HG03025 (cell line): ENCODE measurements at regions not wholly inside any gene's neighbourhood (a gene's known extent, or its start where the extent isn't known, plus 50 kb on each side); places are given as distances from the start of the nearest gene placed in this dataset.
"Not testable (repeated sequence)": the region's sequence is repeated elsewhere in the genome, so short reads cannot be mapped to it uniquely, and the experiment has no call there.

Experiments used
- ATAC-seq: cut with Tn5 transposase; IDR thresholded peaks from one replicate; pipeline ENCODE4 v1.9.1; 2021; ENCODE audit warnings: mild to moderate bottlenecking, moderate library complexity; ENCODE audit not compliant: unreplicated experiment, low FRiP score

- not testable (repeated sequence) for ATAC-seq
These were observed 1157.1 kb downstream of the NAALADL2 start for GRCh38 chr3:176016203-176016602.

DNA sequence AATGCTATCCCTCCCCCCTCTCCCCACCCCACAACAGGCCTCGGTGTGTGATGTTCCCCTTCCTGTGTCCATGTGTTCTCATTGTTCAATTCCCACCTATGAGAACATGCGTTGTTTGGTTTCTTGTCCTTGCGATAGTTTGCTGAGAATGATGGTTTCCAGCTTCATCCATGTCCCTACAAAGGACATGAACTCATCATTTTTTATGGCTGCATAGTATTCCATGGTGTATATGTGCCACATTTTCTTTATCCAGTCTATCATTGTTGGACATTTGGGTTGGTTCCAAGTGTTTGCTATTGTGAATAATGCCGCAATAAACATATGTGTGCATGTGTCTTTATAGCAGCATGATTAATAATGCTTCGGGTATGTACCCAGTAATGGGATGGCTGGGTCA, 1156.1 kb downstream of the NAALADL2 start:
- not testable (repeated sequence) for ATAC-seq

- ATAC-seq: no peak
These were observed 1150.1 kb downstream of the NAALADL2 start for GRCh38 chr3:176009256-176009655.

DNA sequence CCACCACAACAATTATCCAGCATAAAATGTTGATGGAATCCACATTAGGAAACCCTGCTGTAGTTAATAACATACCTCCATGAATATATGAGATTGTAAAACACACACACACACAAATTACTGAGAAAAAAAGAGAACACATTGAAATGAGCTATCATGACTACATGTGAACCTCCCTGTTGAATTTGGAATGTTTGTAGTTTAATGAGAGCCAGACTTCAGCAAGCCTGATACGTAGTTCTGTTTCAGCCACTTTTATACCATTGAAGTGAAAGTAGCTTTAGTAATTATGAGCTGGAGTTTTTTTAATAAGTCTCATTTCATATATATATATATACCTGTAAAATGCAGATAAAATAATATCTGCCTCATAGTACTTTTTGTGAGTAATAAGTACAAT, 1146.4 kb downstream of the NAALADL2 start:
- no peak for ATAC-seq

- ATAC-seq: no peak
These were observed 1130.0 kb downstream of the NAALADL2 start for GRCh38 chr3:175989161-175989560.

- no peak for ATAC-seq
These were observed 1129.3 kb downstream of the NAALADL2 start for GRCh38 chr3:175988401-175988800.

DNA sequence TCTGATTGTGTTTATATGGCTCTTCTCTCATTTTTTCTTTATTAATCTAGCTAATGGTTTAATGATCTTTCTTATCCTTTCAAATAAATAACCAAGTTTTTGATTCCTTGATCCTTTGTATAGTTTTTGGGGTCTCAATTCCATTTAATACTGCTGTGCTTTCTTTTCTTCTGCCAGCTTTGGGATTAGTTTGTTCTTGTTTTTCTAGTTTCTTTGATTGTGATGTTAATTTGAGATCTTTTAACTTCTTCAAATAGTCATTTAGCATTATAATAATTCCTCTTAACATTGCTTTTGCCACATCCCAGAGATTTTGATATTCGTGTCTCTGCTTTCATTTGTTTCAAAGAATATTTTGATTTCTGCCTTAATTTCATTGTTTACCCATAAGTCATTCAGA, 1126.6 kb downstream of the NAALADL2 start:
- ATAC-seq: no peak

- no peak for ATAC-seq
These were observed 1124.2 kb downstream of the NAALADL2 start for GRCh38 chr3:175983379-175983778.

GRCh38 chr3:175980486-175981090, 1121.5 kb downstream of the NAALADL2 start:
- ATAC-seq: no peak

DNA sequence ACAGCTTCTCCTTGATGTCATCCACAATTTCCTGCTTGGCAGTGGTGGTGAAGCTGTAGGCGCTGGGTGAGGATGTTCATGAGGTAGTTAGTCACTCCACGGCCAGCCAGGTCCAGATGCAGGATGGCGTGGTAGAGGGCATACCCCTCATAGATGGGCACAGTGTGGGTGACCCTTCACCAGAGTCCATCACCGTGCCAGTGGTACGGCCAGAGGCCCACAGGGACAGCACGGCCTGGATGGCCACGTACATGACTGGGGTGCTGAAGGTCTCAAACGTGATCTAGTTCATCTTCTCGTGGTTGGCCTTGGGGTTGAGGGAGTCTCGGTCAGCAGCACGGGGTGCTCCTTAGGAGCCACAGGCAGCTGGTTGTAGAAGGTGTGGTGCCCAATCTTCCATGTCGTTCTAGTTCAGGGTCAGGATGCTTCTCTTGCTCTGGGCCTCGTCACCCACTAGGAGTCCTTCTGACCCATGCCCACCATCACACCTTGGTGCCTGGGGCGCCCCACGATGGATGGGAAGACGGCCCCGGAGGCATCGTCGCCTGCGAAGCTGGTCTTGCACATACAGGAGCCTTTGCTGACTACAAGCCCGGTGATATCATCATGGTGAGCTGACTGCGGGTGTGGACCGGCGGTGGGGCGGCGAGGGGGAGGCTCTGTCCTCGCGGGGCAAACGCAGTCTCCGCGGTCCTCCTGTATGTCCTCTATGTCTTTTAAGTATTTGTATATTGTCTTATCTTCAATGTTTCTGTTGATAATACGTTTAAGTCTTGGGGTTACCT, 1119.0 kb downstream of the NAALADL2 start:
- ATAC-seq: no peak

DNA sequence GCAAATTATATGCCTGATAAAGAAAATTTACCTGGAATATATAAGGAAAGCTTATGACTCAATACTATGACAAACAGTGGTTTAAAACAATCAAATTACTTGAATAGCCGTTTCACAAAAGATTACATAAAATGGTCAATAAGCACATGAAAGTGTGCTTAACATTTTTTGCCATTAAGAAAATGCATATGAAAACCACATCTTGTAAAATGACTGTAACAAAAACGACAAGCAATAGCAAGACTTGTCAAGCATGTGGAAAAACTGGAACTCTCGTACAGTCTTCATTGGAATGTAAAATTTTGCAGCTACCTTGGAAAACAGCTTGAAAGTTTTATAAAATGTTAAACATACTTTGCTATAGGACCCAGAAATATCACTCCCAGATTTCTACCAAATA, 1110.3 kb downstream of the NAALADL2 start:
- ATAC-seq: no peak

DNA sequence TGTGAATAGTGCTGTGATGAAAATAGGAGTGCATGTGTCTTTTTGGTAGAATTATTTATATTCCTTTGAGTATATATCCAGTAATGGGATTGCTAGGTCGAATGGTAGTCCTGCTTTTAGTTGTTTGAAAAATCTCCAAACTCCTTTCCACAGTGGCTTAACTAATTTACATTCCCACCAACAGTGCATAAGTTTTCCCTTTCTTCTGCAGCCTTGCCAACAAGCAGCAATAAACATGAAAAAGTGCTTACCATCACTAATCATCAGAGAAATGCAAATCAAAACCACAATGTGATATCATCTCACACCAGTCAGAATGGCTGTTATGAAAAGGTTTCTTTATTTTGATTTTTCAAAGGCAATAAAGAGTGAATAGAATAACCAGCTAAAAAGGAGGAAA, 1105.9 kb downstream of the NAALADL2 start:
- no peak for ATAC-seq

DNA sequence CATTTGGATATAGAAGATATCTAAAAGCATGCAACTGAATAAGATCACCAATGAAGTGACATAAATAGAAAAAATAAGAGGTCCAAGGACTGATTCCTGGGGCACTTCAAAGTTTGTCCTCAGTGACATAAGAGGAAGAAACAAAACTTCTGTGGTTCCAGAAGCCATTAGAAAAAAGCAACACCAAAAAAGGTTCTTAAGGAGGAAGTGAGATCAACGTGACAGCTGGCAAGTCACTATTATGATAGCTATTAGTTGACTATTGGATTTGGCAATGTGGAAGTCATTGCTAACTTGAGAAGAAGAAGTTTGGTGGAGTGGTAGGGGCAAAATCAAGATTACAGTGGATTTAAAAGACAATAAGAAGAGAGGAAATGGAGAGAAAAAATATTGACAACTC, 1098.3 kb downstream of the NAALADL2 start:
- no peak for ATAC-seq

DNA sequence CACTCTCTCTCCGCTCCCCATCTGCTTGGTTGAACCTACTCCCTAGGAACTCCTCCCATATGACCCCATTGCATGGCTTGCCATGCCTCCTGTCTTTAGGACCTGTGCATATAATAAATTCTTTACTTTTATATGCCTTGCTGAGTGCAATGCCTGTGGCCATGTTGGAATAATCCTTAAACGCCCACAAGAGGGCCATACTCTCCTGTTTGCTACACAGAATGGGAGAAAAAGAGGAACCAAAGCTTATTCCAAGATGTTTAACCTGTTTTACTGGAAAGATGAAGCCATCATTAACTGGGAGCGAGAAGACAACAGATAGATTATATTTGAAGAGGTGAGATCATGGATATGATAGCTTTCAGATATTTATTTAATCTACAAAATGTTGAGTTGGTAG, 1097.8 kb downstream of the NAALADL2 start:
- ATAC-seq: no peak

DNA sequence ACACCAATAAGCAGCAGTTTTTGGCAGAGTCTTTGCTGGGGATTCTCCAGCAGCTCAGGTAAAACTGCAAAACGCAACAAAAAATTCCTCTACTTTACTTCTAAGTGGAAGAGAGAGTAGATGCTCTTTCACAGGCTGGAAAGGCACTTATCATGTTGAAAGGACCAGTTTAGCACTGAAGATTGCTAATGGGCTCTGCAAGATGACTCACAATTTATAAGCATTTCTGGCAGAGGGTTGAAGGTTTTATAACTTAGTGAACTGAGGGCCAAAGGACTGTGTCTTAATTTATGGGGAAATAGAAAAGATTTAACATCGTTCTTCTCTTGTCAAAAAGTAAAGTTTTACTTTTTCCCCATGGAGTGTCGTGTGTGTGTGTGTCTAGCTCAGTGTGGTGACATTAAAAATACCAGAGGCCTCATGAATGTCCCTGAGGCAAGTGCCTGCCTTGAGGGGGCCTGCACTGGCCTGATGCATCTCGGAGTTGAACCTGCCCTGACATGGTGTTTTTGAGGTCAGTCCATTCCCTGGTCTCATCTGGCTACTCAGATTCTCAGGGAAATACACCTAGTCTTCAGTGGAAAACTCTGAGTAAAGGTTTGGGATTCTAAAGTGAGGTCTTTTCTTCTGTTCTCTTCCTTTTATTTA, 1092.0 kb downstream of the NAALADL2 start:
- no peak for ATAC-seq

- ATAC-seq: no peak
These were observed 1088.9 kb downstream of the NAALADL2 start for GRCh38 chr3:175948041-175948440.

- peak; percentile 75 for ATAC-seq
These were observed 1082.2 kb downstream of the NAALADL2 start for GRCh38 chr3:175941352-175941751.

- peak; percentile 26 for ATAC-seq
These were observed 1081.7 kb downstream of the NAALADL2 start for GRCh38 chr3:175940881-175941280.

DNA sequence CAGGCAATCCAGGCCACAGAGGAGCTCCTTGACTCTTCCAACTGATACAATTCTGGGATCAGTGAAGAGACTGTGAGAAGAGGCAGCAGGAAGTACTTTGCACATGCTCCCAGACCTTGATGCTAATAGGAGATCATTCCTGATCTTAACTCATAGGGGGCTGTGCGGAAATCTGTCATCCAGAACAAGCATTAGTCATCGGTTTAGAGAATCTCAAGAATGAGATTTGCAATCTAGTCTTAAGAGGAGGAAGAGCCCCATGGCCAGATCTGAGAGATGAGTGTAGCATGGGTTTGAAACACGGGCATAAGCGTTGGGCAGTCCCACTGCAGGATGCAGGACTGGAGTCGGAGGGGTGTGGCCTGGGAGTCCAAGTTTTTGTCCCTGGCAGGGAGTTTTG, 1081.1 kb downstream of the NAALADL2 start:
- no peak for ATAC-seq

- ATAC-seq: not testable (repeated sequence)
These were observed 1078.2 kb downstream of the NAALADL2 start for GRCh38 chr3:175937367-175937766.

GRCh38 chr3:175932586-175932985, 1073.5 kb downstream of the NAALADL2 start:
- ATAC-seq: no peak

DNA sequence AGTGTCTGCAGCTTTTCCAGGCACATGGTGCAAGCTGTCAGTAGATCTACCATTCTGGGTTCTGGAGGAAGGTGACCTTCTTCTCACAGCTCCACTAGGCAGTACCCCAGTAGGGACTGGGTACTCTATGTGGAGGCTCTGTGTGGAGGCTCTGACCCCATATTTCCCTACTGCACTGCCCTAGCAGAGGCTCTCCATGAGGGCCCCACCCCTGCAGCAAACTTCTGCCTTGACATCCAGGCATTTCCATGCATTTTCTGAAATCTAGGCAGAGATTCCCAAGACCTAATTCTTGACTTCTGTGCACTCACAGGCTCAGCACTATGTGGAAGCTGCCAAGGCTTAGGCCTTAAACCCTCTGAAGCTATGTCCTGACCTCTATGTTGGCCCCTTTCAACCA, 1060.0 kb downstream of the NAALADL2 start:
- no peak for ATAC-seq
